Liver (tissue), 3 donors: ENCODE measurements at regions not wholly inside any gene's neighbourhood (a gene's known extent, or its start where the extent isn't known, plus 50 kb on each side); places are given as distances from the start of the nearest gene placed in this dataset.

ENCODE experiments used
- RXRA ChIP-seq, 2 donors: IDR thresholded peaks; 2 replicates each; pipeline ENCODE4 v1.6.1; 2017 to 2018; ENCODE audit warnings: antibody characterized with exemption in 2 of 2, mild to moderate bottlenecking in 1 of 2
- TF ChIP-seq, protein P1 (sequence below): fragments of 150-350 bp; IDR thresholded peaks from 2 replicates; pipeline ENCODE4 v1.5.1; 2017; ENCODE audit warnings: improper control_type of control experiment, low read depth, low read length; ENCODE audit not compliant: missing input control
- donor health status: healthy.
- donor health status: healthy.

- TF ChIP-seq, protein P1, sequence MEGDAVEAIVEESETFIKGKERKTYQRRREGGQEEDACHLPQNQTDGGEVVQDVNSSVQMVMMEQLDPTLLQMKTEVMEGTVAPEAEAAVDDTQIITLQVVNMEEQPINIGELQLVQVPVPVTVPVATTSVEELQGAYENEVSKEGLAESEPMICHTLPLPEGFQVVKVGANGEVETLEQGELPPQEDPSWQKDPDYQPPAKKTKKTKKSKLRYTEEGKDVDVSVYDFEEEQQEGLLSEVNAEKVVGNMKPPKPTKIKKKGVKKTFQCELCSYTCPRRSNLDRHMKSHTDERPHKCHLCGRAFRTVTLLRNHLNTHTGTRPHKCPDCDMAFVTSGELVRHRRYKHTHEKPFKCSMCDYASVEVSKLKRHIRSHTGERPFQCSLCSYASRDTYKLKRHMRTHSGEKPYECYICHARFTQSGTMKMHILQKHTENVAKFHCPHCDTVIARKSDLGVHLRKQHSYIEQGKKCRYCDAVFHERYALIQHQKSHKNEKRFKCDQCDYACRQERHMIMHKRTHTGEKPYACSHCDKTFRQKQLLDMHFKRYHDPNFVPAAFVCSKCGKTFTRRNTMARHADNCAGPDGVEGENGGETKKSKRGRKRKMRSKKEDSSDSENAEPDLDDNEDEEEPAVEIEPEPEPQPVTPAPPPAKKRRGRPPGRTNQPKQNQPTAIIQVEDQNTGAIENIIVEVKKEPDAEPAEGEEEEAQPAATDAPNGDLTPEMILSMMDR: no peak
- no peak for TF ChIP-seq RXRA (IDR thresholded peaks at IDR 0.05)
Observed at GRCh38 chr2:21443494-21444105, 319.8 kb downstream of the TDRD15 start.
